GM23338 (cell line): ENCODE measurements at regions not wholly inside any gene's neighbourhood (a gene's known extent, or its start where the extent isn't known, plus 50 kb on each side); places are given as distances from the start of the nearest gene placed in this dataset.

ENCODE experiments used
- ATAC-seq: fragments of 200-7000 bp; cut with Tn5 transposase; 3 replicates; pipeline ENCODE4 v1.9.1; 2020
- DNase-seq: peaks from one replicate; pipeline ENCODE4 v3.0.0-alpha.2; 2015; ENCODE audit warnings: low spot score
- H2AFZ ChIP-seq: fragments of 200-600 bp; sonication (generic); 2 replicates; pipeline ENCODE4 v1.8.0; 2016; ENCODE audit warnings: antibody characterized with exemption, mild to moderate bottlenecking, moderate library complexity
- H3F3A ChIP-seq: fragments of 200-600 bp; sonication (generic); replicated peaks from 2 replicates; pipeline ENCODE4 v1.8.0; 2017; ENCODE audit warnings: antibody characterized with exemption, mixed run types, low read depth
- H3K27ac ChIP-seq: fragments of 200-600 bp; sonication (generic); 2 replicates; pipeline ENCODE4 v1.6.1; 2016; ENCODE audit warnings: low read depth
- H3K27me3 ChIP-seq: fragments of 200-600 bp; sonication (generic); 2 replicates; pipeline ENCODE4 v1.8.0; 2016; ENCODE audit warnings: mild to moderate bottlenecking, mixed run types, moderate library complexity; ENCODE audit not compliant: insufficient read depth
- H3K36me3 ChIP-seq: fragments of 200-600 bp; sonication (generic); 2 replicates; pipeline ENCODE4 v1.8.0; 2016; ENCODE audit warnings: mild to moderate bottlenecking; ENCODE audit not compliant: insufficient read depth
- H3K4me1 ChIP-seq: fragments of 200-600 bp; sonication (generic); 2 replicates; pipeline ENCODE4 v1.8.0; 2016; ENCODE audit warnings: mild to moderate bottlenecking, moderate library complexity; ENCODE audit not compliant: insufficient read depth
- H3K4me2 ChIP-seq: fragments of 200-600 bp; sonication (generic); 2 replicates; pipeline ENCODE4 v1.7.1; 2017; ENCODE audit warnings: mixed run types
- H3K4me3 ChIP-seq: fragments of 200-600 bp; sonication (generic); 2 replicates; pipeline ENCODE4 v1.6.1; 2016; ENCODE audit warnings: mixed run types
- H3K79me2 ChIP-seq: fragments of 200-600 bp; sonication (generic); replicated peaks from 2 replicates; pipeline ENCODE4 v1.8.0; 2017; ENCODE audit warnings: mild to moderate bottlenecking; ENCODE audit not compliant: insufficient read depth
- H3K9me2 ChIP-seq: fragments of 200-600 bp; sonication (generic); 2 replicates; pipeline ENCODE4 v1.8.0; 2017; ENCODE audit not compliant: insufficient read depth
- H4K20me1 ChIP-seq: fragments of 200-600 bp; sonication (generic); replicated peaks from 2 replicates; pipeline ENCODE4 v1.8.0; 2017; ENCODE audit warnings: mild to moderate bottlenecking; ENCODE audit not compliant: insufficient read depth
- H3K27ac Mint-ChIP-seq: 2 replicates; pipeline ENCODE4 v1.8.0; 2020; ENCODE audit warnings: inconsistent platforms, mild to moderate bottlenecking, moderate library complexity, mixed read lengths
- H3K27me3 Mint-ChIP-seq: 3 replicates; pipeline ENCODE4 v1.8.0; 2022; ENCODE audit warnings: low read depth, mild to moderate bottlenecking, moderate library complexity, mixed read lengths, inconsistent platforms; ENCODE audit not compliant: insufficient read depth, poor library complexity
- H3K36me3 Mint-ChIP-seq: 3 replicates; pipeline ENCODE4 v1.8.0; 2021; ENCODE audit warnings: low read depth, mild to moderate bottlenecking, inconsistent platforms, moderate library complexity, mixed read lengths
- H3K4me1 Mint-ChIP-seq: 3 replicates; pipeline ENCODE4 v1.8.0; 2020; ENCODE audit warnings: mild to moderate bottlenecking, inconsistent platforms, mixed read lengths
- H3K4me3 Mint-ChIP-seq: 3 replicates; pipeline ENCODE4 v1.8.0; 2021; ENCODE audit warnings: moderate library complexity, mild to moderate bottlenecking, inconsistent platforms, mixed read lengths
- H3K9me3 Mint-ChIP-seq: 3 replicates; pipeline ENCODE4 v1.8.0; 2020; ENCODE audit warnings: moderate library complexity, mild to moderate bottlenecking, inconsistent platforms, mixed read lengths
- CREB1 ChIP-seq: fragments of 250-450 bp; sonication (Bioruptor Pico); IDR thresholded peaks from 2 replicates; pipeline ENCODE4 v1.5.0; 2020; ENCODE audit warnings: low read depth, mild to moderate bottlenecking, moderate library complexity
- CTCF ChIP-seq, 2 experiments: fragments of 200-600 bp in 1 of 2; sonication (generic) in 1 of 2; conservative IDR thresholded peaks; 2 replicates each; pipeline versions ENCODE4 v1.5.1 to v1.6.1; 2016 to 2017; ENCODE audit warnings: antibody characterized with exemption in 2 of 2, low read depth in 2 of 2, mild to moderate bottlenecking in 2 of 2, moderate library complexity in 1 of 2
- ETS1 ChIP-seq: IDR thresholded peaks from 2 replicates; pipeline ENCODE4 v1.6.1; 2016; ENCODE audit warnings: antibody characterized with exemption
- EZH2 ChIP-seq: fragments of 200-600 bp; sonication (generic); IDR thresholded peaks from one replicate; pipeline ENCODE4 v1.8.0; 2017; ENCODE audit warnings: antibody characterized with exemption, mild to moderate bottlenecking, low read depth; ENCODE audit not compliant: unreplicated experiment
- EZH2phosphoT487 ChIP-seq: fragments of 200-600 bp; sonication (generic); IDR thresholded peaks from one replicate; pipeline ENCODE4 v1.8.1; 2018; ENCODE audit warnings: antibody characterized with exemption; ENCODE audit not compliant: unreplicated experiment
- JUNB ChIP-seq: IDR thresholded peaks from one replicate; pipeline ENCODE4 v1.6.1; 2016; ENCODE audit warnings: antibody characterized with exemption; ENCODE audit not compliant: unreplicated experiment
- NANOG ChIP-seq: IDR thresholded peaks from 2 replicates; pipeline ENCODE4 v1.6.1; 2016; ENCODE audit warnings: antibody characterized with exemption, borderline replicate concordance
- POLR2AphosphoS5 ChIP-seq: IDR thresholded peaks from 2 replicates; pipeline ENCODE4 v1.6.1; 2016; ENCODE audit warnings: antibody characterized with exemption, low read depth
- REST ChIP-seq: IDR thresholded peaks from one replicate; pipeline ENCODE4 v1.6.1; 2018; ENCODE audit warnings: antibody characterized with exemption; ENCODE audit not compliant: unreplicated experiment
- STAT1 ChIP-seq: IDR thresholded peaks from one replicate; pipeline ENCODE4 v1.6.1; 2016; ENCODE audit warnings: antibody characterized with exemption; ENCODE audit not compliant: unreplicated experiment
- ZNF114 ChIP-seq: fragments of 250-450 bp; sonication (Bioruptor Pico); IDR thresholded peaks from 2 replicates; pipeline ENCODE4 v1.5.0; 2020; ENCODE audit warnings: mild to moderate bottlenecking, moderate library complexity
- ZNF331 ChIP-seq: fragments of 250-450 bp; sonication (Bioruptor Pico); IDR thresholded peaks from 2 replicates; pipeline ENCODE4 v1.5.0; 2020; ENCODE audit warnings: low read depth, mild to moderate bottlenecking, moderate library complexity
- ZNF462 ChIP-seq: fragments of 250-450 bp; sonication (Bioruptor Pico); IDR thresholded peaks from 2 replicates; pipeline ENCODE4 v1.5.0; 2020; ENCODE audit warnings: mild to moderate bottlenecking, moderate library complexity

- no peak overlapping the region for H2AFZ ChIP-seq
- H3K27me3 ChIP-seq = no peaks in the 10 kb centered on the region
- H3K9me2 ChIP-seq = no peaks in the 10 kb centered on the region
- H4K20me1 ChIP-seq = no peaks in the 10 kb centered on the region
- Mint-ChIP-seq H3K27me3 (peaks cover 10% of the 10 kb centered on the region), H3K9me3 (no peaks in the 10 kb centered on the region), H3K27ac (no peak overlapping the region), H3K4me1 (peaks cover 2% of the 10 kb centered on the region; the same call in 1 of the 3 replicates), H3K36me3 (no peaks in the 10 kb centered on the region), H3K4me3 (no peak overlapping the region)
- H3K79me2 ChIP-seq = no peaks in the 10 kb centered on the region
- ATAC-seq = no peak
- no peak overlapping the region for H3K4me3 ChIP-seq
- H3F3A ChIP-seq = no peaks in the 10 kb centered on the region
- H3K4me1 ChIP-seq = no peaks in the 10 kb centered on the region
- H3K27ac ChIP-seq = no peak overlapping the region
- H3K36me3 ChIP-seq = no peaks in the 10 kb centered on the region
- no peak overlapping the region for H3K4me2 ChIP-seq
- DNase-seq = no peak
- TF ChIP-seq ZNF331 (CRISPR knock-in tag) (no peak), CREB1 (no peak), REST (no peak), ZNF462 (CRISPR knock-in tag) (no peak), CTCF (conservative IDR thresholded peaks at IDR 0.05; ENCODE audit: low read depth in 2 of 2) (no peak), ETS1 (no peak), NANOG (no peak), ZNF114 (CRISPR knock-in tag) (no peak), JUNB (no peak), EZH2phosphoT487 (no peak), EZH2 (no peak), POLR2AphosphoS5 (no peak), STAT1 (no peak)
These were observed 100.2 kb upstream of the TBCA start for GRCh38 chr5:77876316-77876715.
